A673 (cell line): ENCODE measurements at regions not wholly inside any gene's neighbourhood (a gene's known extent, or its start where the extent isn't known, plus 50 kb on each side); places are given as distances from the start of the nearest gene placed in this dataset.

ENCODE experiments used
- BruUV-seq: library from RNA; stranded (reverse); fragments of 400-500 nt; replicated peaks from 2 replicates; lab custom pipeline; 2021; lab: Mats Ljungman, UMichigan
- CTCF ChIA-PET: fragments of 300-600 bp; sonication (Branson Sonifier 250); formaldehyde crosslinking; loops from one replicate; lab custom pipeline; 2022; ENCODE audit warnings: antibody characterized with exemption; lab: Charles Lee
- POLR2A ChIA-PET: fragments of 300-600 bp; sonication (Branson Sonifier 250); formaldehyde crosslinking; loops from one replicate; lab custom pipeline; 2022; ENCODE audit warnings: antibody characterized with exemption; ENCODE audit not compliant: low non-redundant PET; lab: Charles Lee
- DNase-seq: peaks from one replicate; pipeline ENCODE4 v3.0.0-alpha.2; 2015; ENCODE audit warnings: low spot score
- H3K27ac ChIP-seq: fragments of 200-600 bp; sonication (generic); 2 replicates; pipeline ENCODE4 v1.5.1; 2016; ENCODE audit warnings: mixed run types, low read depth, mild to moderate bottlenecking, mixed read lengths, antibody characterized with exemption, low read length; ENCODE audit not compliant: poor library complexity, severe bottlenecking
- H3K27me3 ChIP-seq: fragments of 200-600 bp; sonication (generic); replicated peaks from 2 replicates; pipeline ENCODE4 v1.6.1; 2017; ENCODE audit warnings: mixed run types, low read depth, mild to moderate bottlenecking, mixed read lengths, antibody characterized with exemption, low read length; ENCODE audit not compliant: insufficient read depth, poor library complexity
- H3K36me3 ChIP-seq: fragments of 200-600 bp; sonication (generic); 2 replicates; pipeline ENCODE4 v1.6.1; 2016; ENCODE audit warnings: mixed run types, mild to moderate bottlenecking, mixed read lengths, antibody characterized with exemption, low read length; ENCODE audit not compliant: insufficient read depth, poor library complexity, severe bottlenecking
- H3K4me1 ChIP-seq: fragments of 200-600 bp; sonication (generic); 2 replicates; pipeline ENCODE4 v1.6.1; 2017; ENCODE audit warnings: mixed run types, mild to moderate bottlenecking, mixed read lengths, antibody characterized with exemption, low read length; ENCODE audit not compliant: insufficient read depth, poor library complexity, severe bottlenecking
- H3K4me3 ChIP-seq: fragments of 200-600 bp; sonication (generic); 2 replicates; pipeline ENCODE4 v1.5.1; 2016; ENCODE audit warnings: low read depth, mixed run types, mild to moderate bottlenecking, mixed read lengths, low read length; ENCODE audit not compliant: poor library complexity, severe bottlenecking
- H3K9me3 ChIP-seq: fragments of 200-600 bp; sonication (generic); 2 replicates; pipeline ENCODE4 v1.6.1; 2016; ENCODE audit warnings: mixed run types, low read depth, mild to moderate bottlenecking, mixed read lengths, antibody characterized with exemption, low read length; ENCODE audit not compliant: poor library complexity, severe bottlenecking
- CTCF ChIP-seq: fragments of 300-800, 200-600 bp; sonication (generic); conservative IDR thresholded peaks from 2 replicates; pipeline ENCODE4 v1.5.1; 2017; ENCODE audit warnings: low read depth, mild to moderate bottlenecking, antibody characterized with exemption, low read length, moderate library complexity, mixed read lengths
- EZH2 ChIP-seq: fragments of 200-600 bp; sonication (generic); IDR thresholded peaks from 2 replicates; pipeline ENCODE4 v1.6.1; 2017; ENCODE audit warnings: borderline replicate concordance, low read depth, mild to moderate bottlenecking, mixed read lengths, antibody characterized with exemption, low read length; ENCODE audit not compliant: poor library complexity, severe bottlenecking
- intact Hi-C: fragments of 100-400 bp; cut with micrococcal nuclease; formaldehyde crosslinking; loops from one replicate; pipeline ENCODE4 v1.10.0; 2022; ENCODE audit not compliant: unreplicated experiment

- Histone ChIP-seq H3K27me3 (no peaks in the 10 kb centered on the region), H3K36me3 (no peaks in the 10 kb centered on the region), H3K27ac (no peak overlapping the region), H3K4me3 (no peak overlapping the region), H3K4me1 (no peaks in the 10 kb centered on the region), H3K9me3 (no peaks in the 10 kb centered on the region)
- no peak for TF ChIP-seq CTCF
- no peak for TF ChIP-seq EZH2
- BruUV-seq, result no TSS peak
- no peak for DNase-seq
- intact Hi-C loops, result no loop called here
- ChIA-PET CTCF (no interaction called here), POLR2A (no interaction called here)
Observed at GRCh38 chr5:41587668-41588067, 77.3 kb upstream of the PLCXD3 start.

GRCh38 chr5:41575110-41575779 lies 64.8 kb upstream of the PLCXD3 start:
- TF ChIP-seq EZH2 (no peak), CTCF (no peak)
- DNase-seq, result no peak

GRCh38 chr5:41574391-41574790 lies 64.0 kb upstream of the PLCXD3 start:
- no peak overlapping the region for H3K27ac ChIP-seq
- H3K27me3 ChIP-seq, result no peaks in the 10 kb centered on the region
- TF ChIP-seq CTCF, result no peak
- no peak for TF ChIP-seq EZH2
- no peaks in the 10 kb centered on the region for H3K9me3 ChIP-seq
- no peaks in the 10 kb centered on the region for H3K36me3 ChIP-seq
- no peak overlapping the region for H3K4me3 ChIP-seq
- ChIA-PET POLR2A (no interaction called here), CTCF (no interaction called here)
- BruUV-seq, result no TSS peak
- H3K4me1 ChIP-seq, result no peaks in the 10 kb centered on the region
- no peak for DNase-seq
- intact Hi-C loops, result no loop called here

More at GRCh38 chr5:41575110-41575779, 64.8 kb upstream of the PLCXD3 start:
- no peak overlapping the region for H3K27ac ChIP-seq
- POLR2A ChIA-PET, result no interaction called here
- no peaks in the 10 kb centered on the region for H3K27me3 ChIP-seq
- no TSS peak for BruUV-seq
- intact Hi-C loops, result no loop called here
- H3K36me3 ChIP-seq, result no peaks in the 10 kb centered on the region
- CTCF ChIA-PET, result no interaction called here
- H3K4me3 ChIP-seq, result no peak overlapping the region
- H3K9me3 ChIP-seq, result no peaks in the 10 kb centered on the region
- no peaks in the 10 kb centered on the region for H3K4me1 ChIP-seq
